CD4-positive, alpha-beta T cell (primary cell): ENCODE measurements at regions not wholly inside any gene's neighbourhood (a gene's known extent, or its start where the extent isn't known, plus 50 kb on each side); places are given as distances from the start of the nearest gene placed in this dataset.

Experiments used
- ATAC-seq: fragments of 200-7000 bp; cut with Tn5 transposase; one replicate; pipeline ENCODE4 v1.10.0; 2022; ENCODE audit warnings: mild to moderate bottlenecking; ENCODE audit not compliant: poor library complexity
- CTCF ChIA-PET: fragments of 350-600 bp; sonication (Branson Sonifier 250); formaldehyde crosslinking; loops from one replicate; lab custom pipeline; 2021; ENCODE audit warnings: antibody characterized with exemption, inconsistent platforms; lab: Charles Lee
- POLR2A ChIA-PET: fragments of 350-600 bp; sonication (Branson Sonifier 250); formaldehyde crosslinking; loops from one replicate; lab custom pipeline; 2021; ENCODE audit warnings: antibody characterized with exemption, inconsistent platforms; lab: Charles Lee
- DNase-seq, 14 experiments: peaks; one replicate each; pipeline ENCODE4 v3.0.0-alpha.2; 2013 to 2020; ENCODE audit warnings: mixed read lengths in 2 of 14
- H3K27ac ChIP-seq, 2 donors: one replicate each; pipeline versions ENCODE4 v1.5.1 to v1.7.0; 2013; ENCODE audit warnings: low read length in 2 of 2, low read depth in 1 of 2, mild to moderate bottlenecking in 1 of 2
- H3K27me3 ChIP-seq, 2 experiments: 1 replicate in 1 of 2; 2 replicates in 1 of 2; pipeline versions ENCODE4 v1.6.1 to v1.7.0; 2013; ENCODE audit warnings: low read length in 2 of 2, control low read depth in 1 of 2, mild to moderate bottlenecking in 1 of 2, moderate library complexity in 1 of 2; ENCODE audit not compliant: insufficient read depth in 2 of 2, control insufficient read depth in 1 of 2
- H3K36me3 ChIP-seq: one replicate; pipeline ENCODE4 v1.6.1; 2013; ENCODE audit warnings: low read length, control low read depth; ENCODE audit not compliant: insufficient read depth
- H3K4me1 ChIP-seq: one replicate; pipeline ENCODE4 v1.6.1; 2013; ENCODE audit warnings: low read length, control low read depth; ENCODE audit not compliant: insufficient read depth
- H3K4me3 ChIP-seq: one replicate; pipeline ENCODE4 v1.5.1; 2013; ENCODE audit warnings: mild to moderate bottlenecking, low read length, moderate library complexity
- H3K9me3 ChIP-seq, 2 experiments: 1 replicate in 1 of 2; 2 replicates in 1 of 2; pipeline versions ENCODE4 v1.6.1 to v1.7.0; 2013; ENCODE audit warnings: low read length in 2 of 2, mild to moderate bottlenecking in 2 of 2, control low read depth in 1 of 2, moderate library complexity in 1 of 2; ENCODE audit not compliant: control insufficient read depth in 1 of 2, insufficient read depth in 1 of 2
- H3K27ac Mint-ChIP-seq: one replicate; pipeline ENCODE4 v1.8.0; 2020; ENCODE audit warnings: mixed read lengths
- H3K27me3 Mint-ChIP-seq: one replicate; pipeline ENCODE4 v1.8.0; 2021; ENCODE audit warnings: mixed read lengths
- H3K36me3 Mint-ChIP-seq: one replicate; pipeline ENCODE4 v1.8.0; 2021; ENCODE audit warnings: low read depth, mixed read lengths
- H3K4me1 Mint-ChIP-seq: one replicate; pipeline ENCODE4 v1.8.0; 2021; ENCODE audit warnings: low read depth, mixed read lengths
- H3K4me3 Mint-ChIP-seq: one replicate; pipeline ENCODE4 v1.8.0; 2020; ENCODE audit warnings: mild to moderate bottlenecking, mixed read lengths
- H3K9me3 Mint-ChIP-seq: one replicate; pipeline ENCODE4 v1.8.0; 2020; ENCODE audit warnings: mixed read lengths
- intact Hi-C, 2 experiments: fragments of 100-400 bp; cut with DNase I in 1 of 2; cut with micrococcal nuclease in 1 of 2; formaldehyde crosslinking; loops; one replicate each; pipeline versions ENCODE4 v1.15.1 to v1.9.0; 2023 to 2025; cut with DNase I, micrococcal nuclease
- TF ChIP-seq, protein P1 (sequence below): fragments of 200-600 bp; IDR thresholded peaks from one replicate; pipeline ENCODE4 v1.8.0; 2022; ENCODE audit warnings: antibody characterized with exemption, mild to moderate bottlenecking

- DNase-seq (no peak), ATAC-seq (no peak)
- H3K27ac Mint-ChIP-seq = no peak overlapping the region
- TF ChIP-seq, protein P1, sequence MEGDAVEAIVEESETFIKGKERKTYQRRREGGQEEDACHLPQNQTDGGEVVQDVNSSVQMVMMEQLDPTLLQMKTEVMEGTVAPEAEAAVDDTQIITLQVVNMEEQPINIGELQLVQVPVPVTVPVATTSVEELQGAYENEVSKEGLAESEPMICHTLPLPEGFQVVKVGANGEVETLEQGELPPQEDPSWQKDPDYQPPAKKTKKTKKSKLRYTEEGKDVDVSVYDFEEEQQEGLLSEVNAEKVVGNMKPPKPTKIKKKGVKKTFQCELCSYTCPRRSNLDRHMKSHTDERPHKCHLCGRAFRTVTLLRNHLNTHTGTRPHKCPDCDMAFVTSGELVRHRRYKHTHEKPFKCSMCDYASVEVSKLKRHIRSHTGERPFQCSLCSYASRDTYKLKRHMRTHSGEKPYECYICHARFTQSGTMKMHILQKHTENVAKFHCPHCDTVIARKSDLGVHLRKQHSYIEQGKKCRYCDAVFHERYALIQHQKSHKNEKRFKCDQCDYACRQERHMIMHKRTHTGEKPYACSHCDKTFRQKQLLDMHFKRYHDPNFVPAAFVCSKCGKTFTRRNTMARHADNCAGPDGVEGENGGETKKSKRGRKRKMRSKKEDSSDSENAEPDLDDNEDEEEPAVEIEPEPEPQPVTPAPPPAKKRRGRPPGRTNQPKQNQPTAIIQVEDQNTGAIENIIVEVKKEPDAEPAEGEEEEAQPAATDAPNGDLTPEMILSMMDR = no peak
- POLR2A ChIA-PET = no interaction called here
- Histone ChIP-seq H3K4me1 (no peaks in the 10 kb centered on the region), H3K9me3 (peaks cover 0 to 6% of the 10 kb centered on the region in 2 experiments), H3K4me3 (no peak overlapping the region), H3K36me3 (no peaks in the 10 kb centered on the region), H3K27me3 (peaks cover 4 to 25% of the 10 kb centered on the region in 2 experiments), H3K27ac (no peak overlapping the region)
- H3K4me3 Mint-ChIP-seq = no peak overlapping the region
- peaks cover 59% of the 10 kb centered on the region for H3K27me3 Mint-ChIP-seq
- CTCF ChIA-PET = no interaction called here
- peaks cover 7% of the 10 kb centered on the region for H3K9me3 Mint-ChIP-seq
- intact Hi-C loops = no loop called here
- no peaks in the 10 kb centered on the region for H3K4me1 Mint-ChIP-seq
- no peaks in the 10 kb centered on the region for H3K36me3 Mint-ChIP-seq
Measured at GRCh38 chr10:118516716-118517115, 78.7 kb downstream of the PRLHR start.

DNA sequence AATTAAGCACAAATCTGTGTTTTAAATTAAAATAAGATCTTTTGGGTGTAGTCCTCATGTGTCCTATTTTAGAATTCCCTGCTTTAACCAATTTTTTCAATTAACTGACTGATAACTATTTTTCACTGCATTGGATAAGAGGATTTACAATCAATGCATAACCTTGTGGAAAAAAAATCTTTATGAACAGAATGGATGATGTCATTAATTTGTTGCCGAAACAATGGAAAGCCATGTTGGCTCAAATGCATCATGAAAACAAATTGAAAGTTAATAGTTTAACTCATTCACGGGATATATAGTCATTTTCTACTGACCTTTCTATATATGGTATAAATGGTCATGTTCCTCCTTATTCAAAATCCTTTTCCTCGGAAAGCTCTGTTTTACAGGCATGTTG is 82.3 kb downstream of the PRLHR start:
- POLR2A ChIA-PET = no interaction called here
- H3K4me3 Mint-ChIP-seq = no peak overlapping the region

GRCh38 chr10:118511711-118512110 is 83.7 kb downstream of the PRLHR start:
- Histone ChIP-seq H3K27me3 (peaks cover under 1 to 14% of the 10 kb centered on the region in 2 experiments), H3K4me3 (no peak overlapping the region), H3K36me3 (no peaks in the 10 kb centered on the region), H3K9me3 (no peaks in the 10 kb centered on the region), H3K4me1 (no peaks in the 10 kb centered on the region), H3K27ac (no peak overlapping the region)
- intact Hi-C loops = no loop called here
- Mint-ChIP-seq H3K4me1 (no peaks in the 10 kb centered on the region), H3K4me3 (no peak overlapping the region), H3K36me3 (no peaks in the 10 kb centered on the region), H3K9me3 (no peaks in the 10 kb centered on the region), H3K27ac (no peak overlapping the region), H3K27me3 (peaks cover 30% of the 10 kb centered on the region)
- TF ChIP-seq, protein P1 = no peak
- ATAC-seq (no peak), DNase-seq (peak in 2 of 14 experiments; percentile 3 to 19)
- CTCF ChIA-PET = no interaction called here
- POLR2A ChIA-PET = no interaction called here

More for the DNA sequence above, 82.3 kb downstream of the PRLHR start:
- TF ChIP-seq, protein P1 = no peak
- H3K27me3 Mint-ChIP-seq = peaks cover 43% of the 10 kb centered on the region
- H3K9me3 ChIP-seq = peaks cover 0 to 6% of the 10 kb centered on the region in 2 experiments
- H3K9me3 Mint-ChIP-seq = peaks cover 6% of the 10 kb centered on the region
- no peak for ATAC-seq
- peaks cover 4 to 20% of the 10 kb centered on the region in 2 experiments for H3K27me3 ChIP-seq
- no peaks in the 10 kb centered on the region for H3K36me3 Mint-ChIP-seq
- CTCF ChIA-PET = no interaction called here
- no peak for DNase-seq
- H3K27ac Mint-ChIP-seq = no peak overlapping the region
- intact Hi-C loops = no loop called here
- no peaks in the 10 kb centered on the region for H3K36me3 ChIP-seq
- H3K4me1 Mint-ChIP-seq = no peaks in the 10 kb centered on the region
- H3K27ac ChIP-seq = no peak overlapping the region
- no peaks in the 10 kb centered on the region for H3K4me1 ChIP-seq
- H3K4me3 ChIP-seq = no peak overlapping the region
